Stimulated activated CD8-positive, alpha-beta memory T cell treated with anti-CD3 and anti-CD28 coated beads, Interleukin-7, amount 100 ng/mL, for 48 hours (primary cell): ENCODE measurements at regions not wholly inside any gene's neighbourhood (a gene's known extent, or its start where the extent isn't known, plus 50 kb on each side); places are given as distances from the start of the nearest gene placed in this dataset.
"Not testable (repeated sequence)": the region's sequence is repeated elsewhere in the genome, so short reads cannot be mapped to it uniquely, and the experiment has no call there.

ENCODE experiments used
- DNase-seq, 2 donors: peaks; one replicate each; pipeline ENCODE4 v3.0.0-alpha.2; 2020; ENCODE audit warnings: low read depth in 1 of 2; ENCODE audit errors: extremely low read depth in 1 of 2

GRCh38 chr2:33931164-33931563 is 332.1 kb upstream of the FAM98A start:
- no peak for DNase-seq

- no peak for DNase-seq
Observed at GRCh38 chr2:33929467-33929866, 330.4 kb upstream of the FAM98A start.

GRCh38 chr2:33927756-33928155 is 328.7 kb upstream of the FAM98A start:
- no peak for DNase-seq

GRCh38 chr2:33925311-33925710 is 326.2 kb upstream of the FAM98A start:
- DNase-seq = no peak

GRCh38 chr2:33924586-33925169 is 325.6 kb upstream of the FAM98A start:
- no peak for DNase-seq

GRCh38 chr2:33917252-33917651 is 318.2 kb upstream of the FAM98A start:
- DNase-seq = no peak

GRCh38 chr2:33913071-33913616 is 314.0 kb upstream of the FAM98A start:
- no peak for DNase-seq

GRCh38 chr2:33911327-33911726 is 312.2 kb upstream of the FAM98A start:
- no peak for DNase-seq

- DNase-seq = no peak
Observed at GRCh38 chr2:33909945-33910695, 311.0 kb upstream of the FAM98A start.

GRCh38 chr2:33907866-33908265 is 308.8 kb upstream of the FAM98A start:
- no peak for DNase-seq

- not testable (repeated sequence) for DNase-seq
Observed at GRCh38 chr2:33906129-33906528, 307.0 kb upstream of the FAM98A start.

- no peak for DNase-seq
Observed at GRCh38 chr2:33904801-33905200, 305.7 kb upstream of the FAM98A start.

GRCh38 chr2:33903701-33904100 is 304.6 kb upstream of the FAM98A start:
- DNase-seq = no peak

GRCh38 chr2:33903215-33903614 is 304.1 kb upstream of the FAM98A start:
- DNase-seq = no peak

- no peak for DNase-seq
Observed at GRCh38 chr2:33900610-33901009, 301.5 kb upstream of the FAM98A start.

- no peak for DNase-seq
Observed at GRCh38 chr2:33897741-33898140, 298.6 kb upstream of the FAM98A start.

- no peak for DNase-seq
Observed at GRCh38 chr2:33893824-33894223, 294.7 kb upstream of the FAM98A start.

- DNase-seq = no peak
Observed at GRCh38 chr2:33891616-33892015, 292.5 kb upstream of the FAM98A start.

GRCh38 chr2:33890686-33891085 is 291.6 kb upstream of the FAM98A start:
- DNase-seq = no peak

- no peak for DNase-seq
Observed at GRCh38 chr2:33877348-33878016, 278.4 kb upstream of the FAM98A start.

GRCh38 chr2:33873076-33873605 is 274.0 kb upstream of the FAM98A start:
- DNase-seq = no peak
